Sigmoid colon (tissue), 6 donors: ENCODE measurements at regions not wholly inside any gene's neighbourhood (a gene's known extent, or its start where the extent isn't known, plus 50 kb on each side); places are given as distances from the start of the nearest gene placed in this dataset.

Experiments
- DNase-seq: peaks from one replicate; pipeline ENCODE4 v3.0.0-alpha.2; 2019
- H3K27ac ChIP-seq, 4 donors: fragments of 200-600 bp; sonication (generic); one replicate each; pipeline ENCODE4 v1.5.1; 2016 to 2019; ENCODE audit warnings: mild to moderate bottlenecking in 1 of 4
- H3K27me3 ChIP-seq, 3 donors: fragments of 200-600 bp; sonication (generic); one replicate each; pipeline ENCODE4 v1.5.1; 2019; ENCODE audit warnings: mild to moderate bottlenecking in 1 of 3
- H3K36me3 ChIP-seq, 4 donors: fragments of 200-600 bp; sonication (generic); one replicate each; pipeline ENCODE4 v1.5.1; 2016 to 2019
- H3K4me1 ChIP-seq, 4 donors: fragments of 200-600 bp; sonication (generic); one replicate each; pipeline ENCODE4 v1.5.1; 2017 to 2019
- H3K4me3 ChIP-seq, 4 donors: fragments of 200-600 bp; sonication (generic); one replicate each; pipeline ENCODE4 v1.5.1; 2017 to 2019; ENCODE audit warnings: mild to moderate bottlenecking in 2 of 4, moderate library complexity in 1 of 4
- H3K9me3 ChIP-seq, 4 donors: fragments of 200-600 bp in 3 of 4; sonication (generic) in 3 of 4; one replicate each; pipeline versions ENCODE4 v1.5.1 to v1.6.1; 2013 to 2019
- EP300 ChIP-seq, 4 donors: sonication (generic); formaldehyde crosslinking; IDR thresholded peaks; one replicate each; pipeline ENCODE4 v1.6.1; 2017; ENCODE audit warnings: antibody characterized with exemption in 4 of 4
- POLR2A ChIP-seq, 2 donors: fragments of 450-650 bp; IDR thresholded peaks; one replicate each; pipeline ENCODE4 v1.6.1; 2016; ENCODE audit warnings: antibody characterized with exemption in 2 of 2, mild to moderate bottlenecking in 2 of 2, moderate library complexity in 2 of 2
- POLR2AphosphoS5 ChIP-seq, 4 donors: sonication (generic); formaldehyde crosslinking; IDR thresholded peaks; one replicate each; pipeline ENCODE4 v1.6.1; 2017; ENCODE audit warnings: antibody characterized with exemption in 4 of 4
- WGBS, 2 donors: extraction: QIAGEN DNeasy Blood & Tissue Kit; methylation state at CpG; one replicate each; pipeline ENCODE4 v1.1.7; 2013; 5-methylcytosine and 5-hydroxymethylcytosine counted together
- intact Hi-C: fragments of 100-400 bp; cut with DNase I; formaldehyde crosslinking; loops from one replicate; pipeline ENCODE4 v1.15.1; 2023
- TF ChIP-seq, protein P1 (sequence below), 4 experiments: fragments of 450-650 bp in 3 of 4; fragments of 200-600 bp in 1 of 4; IDR thresholded peaks; one replicate each; pipeline ENCODE4 v1.5.1; 2016 to 2019; ENCODE audit warnings: antibody characterized with exemption in 4 of 4, mild to moderate bottlenecking in 3 of 4, moderate library complexity in 2 of 4
- donor health status: healthy with polysubstance abuse.
- donor health status: healthy.

DNA sequence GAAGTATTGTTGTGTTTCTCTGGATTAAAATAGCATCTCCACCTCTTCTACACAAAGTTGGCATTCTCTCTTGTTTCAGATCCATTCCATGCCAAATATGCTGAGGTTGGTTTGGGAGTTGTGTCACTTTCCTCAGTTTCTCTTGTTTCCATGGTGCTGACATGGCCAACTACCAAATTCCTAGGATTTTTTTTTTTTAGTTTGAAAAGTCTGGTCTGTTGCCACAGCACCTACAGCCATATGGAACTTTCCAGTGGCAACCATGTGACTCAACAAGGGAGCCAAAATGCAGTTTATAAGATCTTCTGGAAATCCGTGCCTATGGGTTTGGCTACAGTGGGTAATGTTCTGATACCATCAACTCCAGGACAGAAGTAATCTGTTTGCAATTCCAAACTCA is 96.0 kb upstream of the CLSTN2 start:
- no peaks in the 10 kb centered on the region for H3K9me3 ChIP-seq
- no peak overlapping the region for H3K4me3 ChIP-seq
- H3K27me3 ChIP-seq, result no peaks in the 10 kb centered on the region
- no peak for DNase-seq
- peaks cover 0 to 11% (median 0%) of the 10 kb centered on the region in 4 donors for H3K4me1 ChIP-seq
- no peaks in the 10 kb centered on the region for H3K36me3 ChIP-seq
- 76 to 88% methylated on average over 1 of the region's 1 CpG for WGBS, 2 donors
- TF ChIP-seq POLR2A (IDR thresholded peaks at IDR 0.05), result no peak
- no peak overlapping the region for H3K27ac ChIP-seq
- intact Hi-C loops, result no loop called here

DNA sequence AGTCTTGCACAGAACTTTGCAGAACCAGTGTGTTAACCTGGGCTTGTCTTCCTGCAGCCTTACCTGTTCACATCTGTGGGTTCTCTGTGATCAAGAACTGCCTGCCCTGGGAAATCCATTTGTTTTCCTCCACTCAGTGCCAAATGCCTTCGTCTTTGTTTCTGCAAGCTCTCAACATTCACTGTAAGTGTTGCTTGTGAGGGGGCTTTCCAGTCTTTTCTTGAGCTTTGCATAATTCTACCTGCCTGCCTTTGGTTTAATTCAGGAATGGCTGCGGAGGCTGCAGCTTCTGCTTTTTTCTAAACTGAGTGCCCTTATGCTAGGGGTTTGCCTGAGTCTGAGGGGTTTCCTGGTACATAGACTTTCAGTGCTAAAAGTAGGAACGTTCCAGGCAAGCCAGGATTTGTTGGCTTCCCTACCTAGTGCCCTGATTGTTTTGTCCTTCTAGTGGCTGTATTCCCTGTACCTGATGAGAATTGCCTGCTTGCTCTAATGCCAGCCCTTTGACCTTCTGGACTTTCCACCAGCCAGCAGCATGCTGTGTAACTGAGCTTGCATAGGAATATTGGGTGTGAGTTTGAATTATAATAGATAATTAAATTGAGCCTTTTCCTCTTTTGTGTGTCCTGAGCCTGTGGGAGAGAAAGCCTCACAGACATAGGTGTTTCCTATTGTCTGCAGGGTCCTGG is 96.6 kb upstream of the CLSTN2 start:
- intact Hi-C loops, result no loop called here
- no peak for DNase-seq
- Histone ChIP-seq H3K36me3 (no peaks in the 10 kb centered on the region), H3K4me3 (no peak overlapping the region), H3K27ac (no peak overlapping the region), H3K9me3 (no peaks in the 10 kb centered on the region), H3K27me3 (no peaks in the 10 kb centered on the region), H3K4me1 (peaks cover 0 to 11% (median 0%) of the 10 kb centered on the region in 4 donors)
- TF ChIP-seq, protein P1, sequence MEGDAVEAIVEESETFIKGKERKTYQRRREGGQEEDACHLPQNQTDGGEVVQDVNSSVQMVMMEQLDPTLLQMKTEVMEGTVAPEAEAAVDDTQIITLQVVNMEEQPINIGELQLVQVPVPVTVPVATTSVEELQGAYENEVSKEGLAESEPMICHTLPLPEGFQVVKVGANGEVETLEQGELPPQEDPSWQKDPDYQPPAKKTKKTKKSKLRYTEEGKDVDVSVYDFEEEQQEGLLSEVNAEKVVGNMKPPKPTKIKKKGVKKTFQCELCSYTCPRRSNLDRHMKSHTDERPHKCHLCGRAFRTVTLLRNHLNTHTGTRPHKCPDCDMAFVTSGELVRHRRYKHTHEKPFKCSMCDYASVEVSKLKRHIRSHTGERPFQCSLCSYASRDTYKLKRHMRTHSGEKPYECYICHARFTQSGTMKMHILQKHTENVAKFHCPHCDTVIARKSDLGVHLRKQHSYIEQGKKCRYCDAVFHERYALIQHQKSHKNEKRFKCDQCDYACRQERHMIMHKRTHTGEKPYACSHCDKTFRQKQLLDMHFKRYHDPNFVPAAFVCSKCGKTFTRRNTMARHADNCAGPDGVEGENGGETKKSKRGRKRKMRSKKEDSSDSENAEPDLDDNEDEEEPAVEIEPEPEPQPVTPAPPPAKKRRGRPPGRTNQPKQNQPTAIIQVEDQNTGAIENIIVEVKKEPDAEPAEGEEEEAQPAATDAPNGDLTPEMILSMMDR (IDR thresholded peaks at IDR 0.05), result no peak
- no peak for TF ChIP-seq EP300 (IDR thresholded peaks at IDR 0.05)
- TF ChIP-seq POLR2A (IDR thresholded peaks at IDR 0.05), result no peak
- no peak for TF ChIP-seq POLR2AphosphoS5 (IDR thresholded peaks at IDR 0.05)
- 63 to 66% methylated on average over 3 of the region's 3 CpGs for WGBS, 2 donors

DNA sequence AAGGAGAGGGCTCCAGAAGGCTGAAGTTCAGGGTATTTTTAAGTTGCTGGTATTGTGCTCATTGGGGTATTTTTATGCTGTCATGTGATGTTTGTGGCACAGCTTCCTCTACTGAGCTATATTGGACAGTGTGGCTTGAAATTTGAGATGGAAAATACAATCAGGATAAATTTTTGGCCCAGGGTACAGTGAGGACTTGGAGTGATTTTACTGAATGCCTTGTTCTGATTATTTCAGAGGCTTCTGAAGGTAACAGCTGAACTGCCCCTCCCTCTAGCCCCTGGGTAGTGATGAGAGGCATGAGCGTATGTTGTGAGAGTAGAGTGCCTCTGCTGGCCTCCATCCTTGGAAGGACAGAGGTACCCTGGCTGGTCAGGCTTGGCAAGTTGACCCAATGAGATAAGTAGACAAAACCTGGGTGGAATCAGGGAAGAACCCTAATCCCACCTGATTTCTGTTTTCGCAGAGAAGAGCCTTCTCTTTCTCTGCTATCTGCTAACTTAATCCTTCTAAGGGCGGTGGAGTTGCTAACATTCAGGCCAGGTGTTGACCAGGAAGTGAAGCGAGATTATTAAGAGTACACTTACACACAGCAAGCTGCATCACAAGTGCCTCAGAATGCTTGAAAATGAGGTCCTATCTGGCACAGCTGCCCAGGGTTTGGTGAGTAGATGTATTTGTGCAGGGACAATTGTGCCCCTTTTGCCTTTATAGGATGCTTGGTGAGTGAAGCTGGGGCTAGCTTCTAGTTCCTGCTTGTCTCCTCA is 98.1 kb upstream of the CLSTN2 start:
- TF ChIP-seq POLR2AphosphoS5 (IDR thresholded peaks at IDR 0.05) (no peak), EP300 (IDR thresholded peaks at IDR 0.05) (no peak), POLR2A (IDR thresholded peaks at IDR 0.05) (no peak)
- TF ChIP-seq, protein P1 (IDR thresholded peaks at IDR 0.05), result no peak
- intact Hi-C loops, result no loop called here
- H3K9me3 ChIP-seq, result no peaks in the 10 kb centered on the region

DNA sequence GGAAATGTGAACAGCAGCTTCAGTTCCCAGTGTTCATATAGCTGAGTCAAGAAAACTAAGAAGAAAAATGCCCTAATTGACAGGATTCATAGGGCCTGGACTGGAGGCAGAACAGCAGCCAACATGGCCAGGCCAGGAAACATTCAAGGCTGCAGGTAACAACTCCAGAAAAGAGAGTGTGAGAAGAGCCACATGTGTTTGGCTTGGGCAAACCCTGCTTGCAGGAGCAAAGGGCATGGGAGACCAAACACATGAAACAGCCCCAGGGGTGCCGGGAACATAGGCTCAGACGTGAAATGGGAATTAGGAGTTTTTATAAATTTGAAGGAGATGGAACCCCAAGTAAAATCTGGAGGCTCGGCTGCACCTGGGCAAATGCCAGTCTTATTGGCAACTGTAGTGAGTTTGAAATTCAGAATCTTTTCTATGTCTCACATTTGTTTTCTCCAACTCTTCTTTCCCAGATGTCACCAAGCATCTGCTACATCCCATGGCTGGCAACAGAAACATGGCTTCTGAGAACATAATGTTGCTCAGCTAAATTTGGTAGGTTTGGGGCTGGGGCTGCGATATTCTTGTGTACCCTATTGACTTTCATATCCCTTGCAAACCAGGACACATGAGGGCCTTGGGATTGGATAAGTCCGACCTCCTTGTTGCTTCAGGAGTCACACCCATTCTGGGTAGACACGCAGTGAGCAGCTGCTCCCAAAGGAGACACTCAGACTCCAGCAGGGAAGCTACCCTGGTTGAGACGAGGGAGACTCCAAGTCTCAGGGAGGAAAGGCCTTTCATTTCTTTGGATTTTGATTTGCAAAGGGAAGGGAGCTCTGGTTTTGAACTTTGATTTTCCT is 98.9 kb upstream of the CLSTN2 start:
- no peak overlapping the region for H3K4me3 ChIP-seq
- no peaks in the 10 kb centered on the region for H3K36me3 ChIP-seq
- H3K4me1 ChIP-seq, result peaks cover 0 to 15% (median 0%) of the 10 kb centered on the region in 4 donors
- intact Hi-C loops, result no loop called here
- WGBS, 2 donors, result 79 to 84% methylated on average over 7 of the region's 7 CpGs
- no peak for DNase-seq
- H3K9me3 ChIP-seq, result no peaks in the 10 kb centered on the region
- no peak overlapping the region for H3K27ac ChIP-seq
- TF ChIP-seq POLR2A (IDR thresholded peaks at IDR 0.05), result no peak
- no peak for TF ChIP-seq EP300 (IDR thresholded peaks at IDR 0.05)
- no peaks in the 10 kb centered on the region for H3K27me3 ChIP-seq

More for the DNA sequence above, 98.1 kb upstream of the CLSTN2 start:
- Histone ChIP-seq H3K4me1 (peaks cover 0 to 15% (median 0%) of the 10 kb centered on the region in 4 donors), H3K4me3 (no peak overlapping the region), H3K27ac (no peak overlapping the region), H3K27me3 (no peaks in the 10 kb centered on the region), H3K36me3 (no peaks in the 10 kb centered on the region)
- WGBS, 2 donors, result 73 to 86% methylated on average over 4 of the region's 4 CpGs
- DNase-seq, result no peak

DNA sequence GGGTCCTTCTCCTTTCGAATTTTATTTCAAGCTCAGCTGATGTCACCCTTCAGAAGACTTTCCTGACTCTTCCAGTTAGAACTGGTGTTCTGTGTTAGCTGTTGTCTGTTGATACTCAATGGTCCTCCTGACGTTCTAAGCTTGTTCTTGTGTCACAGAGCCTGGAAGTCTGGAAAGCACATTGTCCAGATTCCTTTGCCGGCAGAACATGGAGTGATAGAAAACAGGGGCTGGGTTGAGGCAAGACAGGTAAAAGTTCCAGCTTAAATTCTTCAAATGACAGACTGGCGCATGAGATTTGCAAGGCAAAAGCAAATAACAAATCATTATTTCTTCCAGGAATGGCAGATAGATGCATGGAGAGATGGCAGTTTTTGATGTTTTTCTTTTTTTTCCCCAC is 102.0 kb upstream of the CLSTN2 start:
- intact Hi-C loops, result no loop called here
- DNase-seq, result no peak
- H3K9me3 ChIP-seq, result no peaks in the 10 kb centered on the region
- H3K4me1 ChIP-seq, result peaks cover 0 to 13% (median 3%) of the 10 kb centered on the region in 4 donors
- peak in 1 of 4 donors; percentile 25 for TF ChIP-seq EP300 (IDR thresholded peaks at IDR 0.05)
- TF ChIP-seq, protein P1 (IDR thresholded peaks at IDR 0.05), result no peak
- TF ChIP-seq POLR2AphosphoS5 (IDR thresholded peaks at IDR 0.05), result peak in 3 of 4 donors; percentile 49 to 85 (median 63)
- H3K36me3 ChIP-seq, result no peaks in the 10 kb centered on the region
- no peak overlapping the region for H3K4me3 ChIP-seq
- 71 to 79% methylated on average over 4 of the region's 4 CpGs for WGBS, 2 donors
- H3K27ac ChIP-seq, result no peak overlapping the region
- H3K27me3 ChIP-seq, result no peaks in the 10 kb centered on the region
